Spleen (tissue), 7 donors: ENCODE measurements at regions not wholly inside any gene's neighbourhood (a gene's known extent, or its start where the extent isn't known, plus 50 kb on each side); places are given as distances from the start of the nearest gene placed in this dataset.

ENCODE experiments used
- CTCF ChIP-seq, 11 experiments: fragments of 200-600 bp in 7 of 11; fragments of 450-650 bp in 4 of 11; sonication (generic) in 4 of 11; IDR thresholded peaks in 8 of 11; conservative IDR thresholded peaks in 3 of 11; 1 replicate in 7 of 11; 2 replicates in 4 of 11; pipeline versions ENCODE4 v1.4.0 to v1.8.0; 2016 to 2021; ENCODE audit warnings: antibody characterized with exemption in 11 of 11, inconsistent platforms in 4 of 11, mild to moderate bottlenecking in 1 of 11
- POLR2A ChIP-seq, 3 donors: fragments of 450-650 bp; IDR thresholded peaks; one replicate each; pipeline ENCODE4 v1.5.1; 2017; ENCODE audit warnings: antibody characterized with exemption in 3 of 3, mild to moderate bottlenecking in 1 of 3
- POLR2AphosphoS5 ChIP-seq, 3 donors: sonication (generic); formaldehyde crosslinking; IDR thresholded peaks; one replicate each; pipeline ENCODE4 v1.5.1; 2017; ENCODE audit warnings: antibody characterized with exemption in 3 of 3
- donor health status: DM: no; HTN: no; CAD: no; lungs with moderate emphysema.
- donor health status: DM: no; HTN: no; CAD: no.
- donor health status: DM: no; HTN: no; CAD: no.

DNA sequence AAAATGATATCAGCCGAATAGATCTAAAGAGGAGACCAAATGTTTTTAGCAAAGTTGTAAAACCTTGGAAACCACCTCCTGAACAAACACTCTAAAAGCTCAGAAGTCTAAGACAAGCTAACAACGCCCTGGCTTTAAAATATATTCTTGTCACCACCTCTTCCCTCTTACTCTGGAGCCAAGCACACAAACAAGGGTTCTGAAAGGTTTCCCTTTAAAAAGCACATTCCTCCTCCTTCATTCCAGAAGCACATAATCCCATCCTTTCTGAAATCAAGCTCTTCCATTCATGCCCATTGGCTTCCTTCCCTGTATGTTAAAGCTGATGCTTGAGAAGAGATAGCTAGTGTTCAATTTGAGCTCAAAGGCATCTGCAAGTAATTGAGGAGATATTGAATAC is 382.0 kb downstream of the LNPK start:
- no peak for TF ChIP-seq CTCF (IDR thresholded peaks at IDR 0.05 in 8 of 11, conservative IDR thresholded peaks at IDR 0.05 in 3 of 11)
- no peak for TF ChIP-seq POLR2AphosphoS5 (IDR thresholded peaks at IDR 0.05)
- no peak for TF ChIP-seq POLR2A (IDR thresholded peaks at IDR 0.05)
